ENCODE measurements at regions not wholly inside any gene's neighbourhood (a gene's known extent, or its start where the extent isn't known, plus 50 kb on each side); places are given as distances from the start of the nearest gene placed in this dataset.

DNA sequence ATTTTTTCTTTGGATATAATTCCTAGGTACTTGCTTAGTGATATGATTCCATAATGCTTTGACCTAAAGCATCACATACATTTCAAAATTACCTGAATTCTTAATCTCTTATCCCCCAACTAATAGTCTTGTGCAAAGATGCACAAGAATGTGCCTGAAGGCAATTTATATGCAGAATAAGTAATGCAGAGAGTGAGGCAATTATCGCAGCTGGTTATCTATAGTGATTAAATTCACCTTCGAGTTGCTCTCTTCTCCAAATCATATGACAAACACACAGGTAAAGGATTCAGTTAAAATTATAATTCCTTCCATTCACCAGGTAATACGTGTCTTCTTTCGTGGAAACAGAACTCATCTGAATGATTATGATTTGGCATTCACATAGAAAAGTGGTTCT is 717.3 kb downstream of the MRPL39 start:
- H3K4me2 ChIP-seq (ENCODE audit: low read length) = no peak overlapping the region
- H3K4me1 Mint-ChIP-seq (ENCODE audit: low read depth, unreplicated experiment) = no peaks in the 10 kb centered on the region
- H3K4me1 ChIP-seq (ENCODE audit: insufficient read depth, low read length) = no peaks in the 10 kb centered on the region
- FAIRE-seq (no peak), DNase-seq (ENCODE audit: low read depth) (no peak)
- no peaks in the 10 kb centered on the region for H3K27me3 Mint-ChIP-seq (ENCODE audit: low read depth, unreplicated experiment)
- no peak overlapping the region for H3K27ac Mint-ChIP-seq (ENCODE audit: unreplicated experiment)
- TF ChIP-seq, protein P1, sequence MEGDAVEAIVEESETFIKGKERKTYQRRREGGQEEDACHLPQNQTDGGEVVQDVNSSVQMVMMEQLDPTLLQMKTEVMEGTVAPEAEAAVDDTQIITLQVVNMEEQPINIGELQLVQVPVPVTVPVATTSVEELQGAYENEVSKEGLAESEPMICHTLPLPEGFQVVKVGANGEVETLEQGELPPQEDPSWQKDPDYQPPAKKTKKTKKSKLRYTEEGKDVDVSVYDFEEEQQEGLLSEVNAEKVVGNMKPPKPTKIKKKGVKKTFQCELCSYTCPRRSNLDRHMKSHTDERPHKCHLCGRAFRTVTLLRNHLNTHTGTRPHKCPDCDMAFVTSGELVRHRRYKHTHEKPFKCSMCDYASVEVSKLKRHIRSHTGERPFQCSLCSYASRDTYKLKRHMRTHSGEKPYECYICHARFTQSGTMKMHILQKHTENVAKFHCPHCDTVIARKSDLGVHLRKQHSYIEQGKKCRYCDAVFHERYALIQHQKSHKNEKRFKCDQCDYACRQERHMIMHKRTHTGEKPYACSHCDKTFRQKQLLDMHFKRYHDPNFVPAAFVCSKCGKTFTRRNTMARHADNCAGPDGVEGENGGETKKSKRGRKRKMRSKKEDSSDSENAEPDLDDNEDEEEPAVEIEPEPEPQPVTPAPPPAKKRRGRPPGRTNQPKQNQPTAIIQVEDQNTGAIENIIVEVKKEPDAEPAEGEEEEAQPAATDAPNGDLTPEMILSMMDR (IDR thresholded peaks at IDR 0.05; ENCODE audit: insufficient read depth, low read depth, low read length) = no peak
- H3K4me3 Mint-ChIP-seq (ENCODE audit: unreplicated experiment) = no peak overlapping the region
- H3K79me2 ChIP-seq (ENCODE audit: insufficient read depth, low read length) = no peaks in the 10 kb centered on the region
- H3K27me3 ChIP-seq (ENCODE audit: insufficient read depth, low read length) = no peaks in the 10 kb centered on the region
- H3K4me3 ChIP-seq (ENCODE audit: insufficient read depth, low read depth, low read length) = no peak overlapping the region
- H3K9ac ChIP-seq (ENCODE audit: low read length) = no peak overlapping the region
- H3K36me3 ChIP-seq (ENCODE audit: insufficient read depth, low read length) = no peaks in the 10 kb centered on the region
- H2AFZ ChIP-seq (ENCODE audit: low read depth, low read length) = no peak overlapping the region
- no peaks in the 10 kb centered on the region for H3K9me3 Mint-ChIP-seq (ENCODE audit: unreplicated experiment)
- no peaks in the 10 kb centered on the region for H3K36me3 Mint-ChIP-seq (ENCODE audit: low read depth, unreplicated experiment)
- H4K20me1 ChIP-seq (ENCODE audit: insufficient read depth, low read length) = no peaks in the 10 kb centered on the region
- no peak overlapping the region for H3K27ac ChIP-seq (ENCODE audit: low read depth, low read length)
- no peaks in the 10 kb centered on the region for H3K9me3 ChIP-seq (ENCODE audit: insufficient read depth, low read depth, low read length)

DNA sequence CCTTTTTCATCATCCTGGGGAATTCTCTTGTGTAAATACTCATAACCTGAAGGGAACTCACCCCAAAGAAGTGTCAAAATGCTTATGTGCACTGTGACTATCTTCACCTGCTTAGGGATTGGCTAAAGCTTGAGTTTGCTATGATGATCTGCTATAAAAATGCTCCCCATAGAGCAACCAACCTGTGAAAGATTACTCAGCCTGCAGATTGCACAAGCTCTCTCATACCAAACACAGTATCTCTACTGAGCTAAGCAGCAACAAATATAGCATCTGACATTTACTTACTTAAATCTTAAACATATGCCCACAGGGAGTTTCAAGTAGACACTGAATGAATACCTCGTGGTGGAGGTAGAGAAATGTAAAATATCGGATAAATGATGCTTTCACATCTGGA is 725.8 kb downstream of the MRPL39 start:
- DNase-seq (ENCODE audit: low read depth) = no peak
- Histone ChIP-seq H3K9me3 (ENCODE audit: insufficient read depth, low read depth, low read length) (no peaks in the 10 kb centered on the region), H3K4me2 (ENCODE audit: low read length) (no peak overlapping the region), H3K9ac (ENCODE audit: low read length) (no peak overlapping the region), H3K4me1 (ENCODE audit: insufficient read depth, low read length) (no peaks in the 10 kb centered on the region), H3K79me2 (ENCODE audit: insufficient read depth, low read length) (no peaks in the 10 kb centered on the region), H3K27ac (ENCODE audit: low read depth, low read length) (no peak overlapping the region), H3K27me3 (ENCODE audit: insufficient read depth, low read length) (no peaks in the 10 kb centered on the region), H3K4me3 (ENCODE audit: insufficient read depth, low read depth, low read length) (no peak overlapping the region), H3K36me3 (ENCODE audit: insufficient read depth, low read length) (no peaks in the 10 kb centered on the region), H2AFZ (ENCODE audit: low read depth, low read length) (no peak overlapping the region), H4K20me1 (ENCODE audit: insufficient read depth, low read length) (no peaks in the 10 kb centered on the region)
- Mint-ChIP-seq H3K4me1 (ENCODE audit: low read depth, unreplicated experiment) (no peaks in the 10 kb centered on the region), H3K36me3 (ENCODE audit: low read depth, unreplicated experiment) (no peaks in the 10 kb centered on the region), H3K27ac (ENCODE audit: unreplicated experiment) (no peak overlapping the region), H3K27me3 (ENCODE audit: low read depth, unreplicated experiment) (no peaks in the 10 kb centered on the region), H3K4me3 (ENCODE audit: unreplicated experiment) (no peak overlapping the region), H3K9me3 (ENCODE audit: unreplicated experiment) (no peaks in the 10 kb centered on the region)
- TF ChIP-seq, protein P1 (IDR thresholded peaks at IDR 0.05; ENCODE audit: insufficient read depth, low read depth, low read length) = no peak
- no peak for TF ChIP-seq EZH2 (IDR thresholded peaks at IDR 0.05; ENCODE audit: insufficient read depth, low read length)
- FAIRE-seq = no peak

DNA sequence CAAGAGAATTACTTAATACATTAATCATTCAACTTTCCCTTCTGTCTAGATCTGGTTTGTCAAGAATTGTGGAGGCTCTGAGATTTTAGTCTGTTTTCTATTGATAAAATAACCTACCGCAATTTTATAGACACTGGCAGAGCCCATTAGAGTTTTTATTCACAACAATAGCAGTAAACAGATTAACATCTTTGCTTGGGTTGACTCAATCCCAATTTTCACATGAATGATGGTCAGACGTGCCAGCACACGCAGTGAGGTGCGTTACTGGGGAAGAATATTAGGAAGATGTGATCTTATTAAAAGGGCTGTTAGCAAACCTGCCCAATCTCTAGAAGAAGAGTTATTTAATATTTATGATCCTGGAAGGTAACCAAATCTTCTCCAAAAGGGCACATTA is 736.6 kb downstream of the MRPL39 start:
- FAIRE-seq = no peak
- no peak overlapping the region for H3K9ac ChIP-seq (ENCODE audit: low read length)
- Mint-ChIP-seq H3K27me3 (ENCODE audit: low read depth, unreplicated experiment) (no peaks in the 10 kb centered on the region), H3K27ac (ENCODE audit: unreplicated experiment) (no peak overlapping the region), H3K9me3 (ENCODE audit: unreplicated experiment) (peaks cover 2% of the 10 kb centered on the region), H3K4me3 (ENCODE audit: unreplicated experiment) (no peak overlapping the region), H3K4me1 (ENCODE audit: low read depth, unreplicated experiment) (no peaks in the 10 kb centered on the region), H3K36me3 (ENCODE audit: low read depth, unreplicated experiment) (no peaks in the 10 kb centered on the region)
- no peaks in the 10 kb centered on the region for H4K20me1 ChIP-seq (ENCODE audit: insufficient read depth, low read length)
- H3K4me3 ChIP-seq (ENCODE audit: insufficient read depth, low read depth, low read length) = no peak overlapping the region
- no peak overlapping the region for H3K4me2 ChIP-seq (ENCODE audit: low read length)
- TF ChIP-seq, protein P1 (IDR thresholded peaks at IDR 0.05; ENCODE audit: insufficient read depth, low read depth, low read length) = no peak
- TF ChIP-seq EZH2 (IDR thresholded peaks at IDR 0.05; ENCODE audit: insufficient read depth, low read length) = no peak
- DNase-seq (ENCODE audit: low read depth) = no peak
- H3K27ac ChIP-seq (ENCODE audit: low read depth, low read length) = no peak overlapping the region
- no peaks in the 10 kb centered on the region for H3K9me3 ChIP-seq (ENCODE audit: insufficient read depth, low read depth, low read length)
- H3K36me3 ChIP-seq (ENCODE audit: insufficient read depth, low read length) = no peaks in the 10 kb centered on the region
- no peak overlapping the region for H2AFZ ChIP-seq (ENCODE audit: low read depth, low read length)
- no peaks in the 10 kb centered on the region for H3K4me1 ChIP-seq (ENCODE audit: insufficient read depth, low read length)
- H3K27me3 ChIP-seq (ENCODE audit: insufficient read depth, low read length) = no peaks in the 10 kb centered on the region
- H3K79me2 ChIP-seq (ENCODE audit: insufficient read depth, low read length) = no peaks in the 10 kb centered on the region

Measured in astrocyte (in vitro differentiated cells and primary cell).